ENCODE measurements at regions not wholly inside any gene's neighbourhood (a gene's known extent, or its start where the extent isn't known, plus 50 kb on each side); places are given as distances from the start of the nearest gene placed in this dataset.

DNA sequence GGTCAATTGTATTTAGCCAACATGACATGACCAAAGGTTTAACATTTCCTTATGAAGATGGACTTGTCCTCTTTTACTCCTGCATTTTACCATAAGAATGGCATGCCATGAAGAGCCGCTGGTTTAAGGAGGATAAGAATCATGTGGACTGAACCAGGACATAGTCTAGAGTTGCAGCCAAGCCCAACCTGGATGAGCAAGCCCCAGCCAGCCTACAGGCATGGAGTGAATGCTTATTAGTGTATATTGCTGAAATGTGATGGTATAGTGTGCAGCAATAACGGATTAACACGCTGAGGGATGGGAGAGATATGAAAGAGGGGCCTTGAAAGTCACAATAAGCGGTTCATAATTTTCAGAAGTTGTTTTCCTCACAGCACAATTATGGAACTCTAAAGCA, 523.2 kb downstream of the NTRK2 start:
- Histone ChIP-seq H3K9ac (ENCODE audit: low read depth, low read length, poor library complexity, severe bottlenecking) (no peak overlapping the region), H3K4me3 (ENCODE audit: low read length, poor library complexity, severe bottlenecking) (no peak overlapping the region), H3K36me3 (ENCODE audit: insufficient read depth, low read length) (no peaks in the 10 kb centered on the region), H3K4me2 (ENCODE audit: low read depth, low read length, poor library complexity, severe bottlenecking) (no peak overlapping the region), H2AFZ (ENCODE audit: low read length) (no peak overlapping the region), H3K9me2 (replicated peaks; ENCODE audit: low read depth, low read length) (no peaks in the 10 kb centered on the region), H4K20me1 (ENCODE audit: insufficient read depth, low read length, poor library complexity, severe bottlenecking) (no peaks in the 10 kb centered on the region), H3K27me3 (ENCODE audit: insufficient read depth, low read length, poor library complexity, severe bottlenecking) (no peaks in the 10 kb centered on the region), H3K4me1 (ENCODE audit: insufficient read depth, low read length, poor library complexity, severe bottlenecking) (no peaks in the 10 kb centered on the region), H3K9me3 (ENCODE audit: insufficient read depth, low read depth, low read length) (no peaks in the 10 kb centered on the region), H3F3A (ENCODE audit: low read depth) (no peaks in the 10 kb centered on the region), H3K79me2 (ENCODE audit: insufficient read depth, low read length) (no peaks in the 10 kb centered on the region)
- TF ChIP-seq EZH2phosphoT487 (IDR thresholded peaks at IDR 0.05; ENCODE audit: borderline replicate concordance), result no peak
- TF ChIP-seq, protein P1, sequence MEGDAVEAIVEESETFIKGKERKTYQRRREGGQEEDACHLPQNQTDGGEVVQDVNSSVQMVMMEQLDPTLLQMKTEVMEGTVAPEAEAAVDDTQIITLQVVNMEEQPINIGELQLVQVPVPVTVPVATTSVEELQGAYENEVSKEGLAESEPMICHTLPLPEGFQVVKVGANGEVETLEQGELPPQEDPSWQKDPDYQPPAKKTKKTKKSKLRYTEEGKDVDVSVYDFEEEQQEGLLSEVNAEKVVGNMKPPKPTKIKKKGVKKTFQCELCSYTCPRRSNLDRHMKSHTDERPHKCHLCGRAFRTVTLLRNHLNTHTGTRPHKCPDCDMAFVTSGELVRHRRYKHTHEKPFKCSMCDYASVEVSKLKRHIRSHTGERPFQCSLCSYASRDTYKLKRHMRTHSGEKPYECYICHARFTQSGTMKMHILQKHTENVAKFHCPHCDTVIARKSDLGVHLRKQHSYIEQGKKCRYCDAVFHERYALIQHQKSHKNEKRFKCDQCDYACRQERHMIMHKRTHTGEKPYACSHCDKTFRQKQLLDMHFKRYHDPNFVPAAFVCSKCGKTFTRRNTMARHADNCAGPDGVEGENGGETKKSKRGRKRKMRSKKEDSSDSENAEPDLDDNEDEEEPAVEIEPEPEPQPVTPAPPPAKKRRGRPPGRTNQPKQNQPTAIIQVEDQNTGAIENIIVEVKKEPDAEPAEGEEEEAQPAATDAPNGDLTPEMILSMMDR (conservative IDR thresholded peaks at IDR 0.05; ENCODE audit: low read length), result no peak

- Histone ChIP-seq H3K4me2 (ENCODE audit: low read depth, low read length, poor library complexity, severe bottlenecking) (no peak overlapping the region), H2AFZ (ENCODE audit: low read length) (no peak overlapping the region), H3K79me2 (ENCODE audit: insufficient read depth, low read length) (no peaks in the 10 kb centered on the region), H4K20me1 (ENCODE audit: insufficient read depth, low read length, poor library complexity, severe bottlenecking) (no peaks in the 10 kb centered on the region), H3K27me3 (ENCODE audit: insufficient read depth, low read length, poor library complexity, severe bottlenecking) (no peaks in the 10 kb centered on the region), H3F3A (ENCODE audit: low read depth) (no peaks in the 10 kb centered on the region), H3K9ac (ENCODE audit: low read depth, low read length, poor library complexity, severe bottlenecking) (no peak overlapping the region), H3K4me1 (ENCODE audit: insufficient read depth, low read length, poor library complexity, severe bottlenecking) (no peaks in the 10 kb centered on the region), H3K9me3 (ENCODE audit: insufficient read depth, low read depth, low read length) (no peaks in the 10 kb centered on the region; the same call in 1 of the 2 replicates), H3K9me2 (replicated peaks; ENCODE audit: low read depth, low read length) (no peaks in the 10 kb centered on the region), H3K36me3 (ENCODE audit: insufficient read depth, low read length) (no peaks in the 10 kb centered on the region), H3K4me3 (ENCODE audit: low read length, poor library complexity, severe bottlenecking) (no peak overlapping the region)
- TF ChIP-seq, protein P1 (conservative IDR thresholded peaks at IDR 0.05; ENCODE audit: low read length), result no peak
- TF ChIP-seq EZH2phosphoT487 (IDR thresholded peaks at IDR 0.05; ENCODE audit: borderline replicate concordance), result no peak
These were observed 516.7 kb downstream of the NTRK2 start for GRCh38 chr9:85186218-85186585.

DNA sequence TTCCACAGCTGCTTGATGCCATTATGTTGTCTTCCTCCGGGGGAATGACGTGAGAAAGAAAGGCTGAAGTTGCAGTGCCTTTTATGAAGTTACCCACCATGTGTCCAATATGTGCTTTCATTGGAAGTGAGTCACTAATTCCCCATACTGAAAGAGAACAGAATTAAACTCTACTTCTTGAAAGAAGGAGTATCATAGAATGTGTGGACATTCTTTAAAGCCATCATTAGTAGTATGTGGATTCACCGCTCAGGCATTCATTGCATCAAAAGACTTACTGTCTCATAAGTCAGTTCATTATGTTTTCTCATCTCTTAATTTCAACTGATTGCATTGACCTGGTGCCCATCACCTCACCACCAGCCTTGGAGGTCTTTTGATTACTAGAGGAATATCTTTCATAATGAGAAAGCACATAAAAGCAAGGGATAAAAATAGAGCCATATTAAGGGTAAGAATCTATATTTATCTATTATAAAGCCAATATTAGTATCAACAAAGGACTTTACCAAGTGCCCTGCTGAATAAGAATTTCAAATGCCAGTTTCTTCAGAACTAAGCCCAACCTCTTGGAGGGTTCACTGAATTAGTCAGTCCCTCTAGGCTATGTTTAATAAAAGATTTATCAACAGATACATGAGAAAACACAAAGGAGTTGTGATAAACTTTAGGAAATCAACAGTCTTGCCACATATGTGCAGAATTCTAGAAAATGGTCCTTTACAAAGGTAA, 516.1 kb downstream of the NTRK2 start:
- H3K4me2 ChIP-seq (ENCODE audit: low read depth, low read length, poor library complexity, severe bottlenecking), result no peak overlapping the region
- H3K9ac ChIP-seq (ENCODE audit: low read depth, low read length, poor library complexity, severe bottlenecking), result no peak overlapping the region
- H3K36me3 ChIP-seq (ENCODE audit: insufficient read depth, low read length), result no peaks in the 10 kb centered on the region
- H3K9me3 ChIP-seq (ENCODE audit: insufficient read depth, low read depth, low read length), result no peaks in the 10 kb centered on the region; the same call in 1 of the 2 replicates
- no peaks in the 10 kb centered on the region for H3K27me3 ChIP-seq (ENCODE audit: insufficient read depth, low read length, poor library complexity, severe bottlenecking)
- no peaks in the 10 kb centered on the region for H3K9me2 ChIP-seq (replicated peaks; ENCODE audit: low read depth, low read length)
- H4K20me1 ChIP-seq (ENCODE audit: insufficient read depth, low read length, poor library complexity, severe bottlenecking), result no peaks in the 10 kb centered on the region
- TF ChIP-seq EZH2phosphoT487 (IDR thresholded peaks at IDR 0.05; ENCODE audit: borderline replicate concordance), result no peak
- TF ChIP-seq, protein P1 (conservative IDR thresholded peaks at IDR 0.05; ENCODE audit: low read length), result no peak
- H3K79me2 ChIP-seq (ENCODE audit: insufficient read depth, low read length), result no peaks in the 10 kb centered on the region
- no peaks in the 10 kb centered on the region for H3K4me1 ChIP-seq (ENCODE audit: insufficient read depth, low read length, poor library complexity, severe bottlenecking)
- H3K4me3 ChIP-seq (ENCODE audit: low read length, poor library complexity, severe bottlenecking), result no peak overlapping the region
- no peak overlapping the region for H2AFZ ChIP-seq (ENCODE audit: low read length)
- no peaks in the 10 kb centered on the region for H3F3A ChIP-seq (ENCODE audit: low read depth)

Measured in Loucy (cell line).